Activated CD4-positive, alpha-beta memory T cell treated with anti-CD3 and anti-CD28 coated beads for 36 hours (primary cell): ENCODE measurements at regions not wholly inside any gene's neighbourhood (a gene's known extent, or its start where the extent isn't known, plus 50 kb on each side); places are given as distances from the start of the nearest gene placed in this dataset.

Experiments
- CTCF ChIA-PET: fragments of 350-600 bp; sonication (Branson Sonifier 250); formaldehyde crosslinking; loops from one replicate; lab custom pipeline; 2021; ENCODE audit warnings: antibody characterized with exemption, inconsistent platforms; lab: Charles Lee
- POLR2A ChIA-PET: fragments of 350-600 bp; sonication (Branson Sonifier 250); formaldehyde crosslinking; loops from one replicate; lab custom pipeline; 2021; ENCODE audit warnings: antibody characterized with exemption; lab: Charles Lee
- DNase-seq: peaks from one replicate; pipeline ENCODE4 v3.0.0-alpha.2; 2020
- H3K27ac Mint-ChIP-seq: one replicate; pipeline ENCODE4 v1.8.0; 2021; ENCODE audit warnings: mixed read lengths
- H3K27me3 Mint-ChIP-seq: one replicate; pipeline ENCODE4 v1.8.0; 2021; ENCODE audit warnings: mixed read lengths
- H3K36me3 Mint-ChIP-seq: one replicate; pipeline ENCODE4 v1.8.0; 2021; ENCODE audit warnings: mixed read lengths
- H3K4me1 Mint-ChIP-seq: one replicate; pipeline ENCODE4 v1.8.0; 2021; ENCODE audit warnings: low read depth, mixed read lengths
- H3K4me3 Mint-ChIP-seq: one replicate; pipeline ENCODE4 v1.8.0; 2021; ENCODE audit warnings: mild to moderate bottlenecking, mixed read lengths
- H3K9me3 Mint-ChIP-seq: one replicate; pipeline ENCODE4 v1.8.0; 2021; ENCODE audit warnings: mixed read lengths
- intact Hi-C: fragments of 100-400 bp; cut with micrococcal nuclease; formaldehyde crosslinking; loops from one replicate; pipeline ENCODE4 v1.15.1; 2023

GRCh38 chr4:30283336-30283735, 436.8 kb upstream of the PCDH7 start:
- POLR2A ChIA-PET: no interaction called here

GRCh38 chr4:30294295-30294694, 425.9 kb upstream of the PCDH7 start:
- intact Hi-C loops: no loop called here
- POLR2A ChIA-PET: no interaction called here
- CTCF ChIA-PET: no interaction called here
- DNase-seq: no peak
- Mint-ChIP-seq H3K4me1 (no peaks in the 10 kb centered on the region), H3K27ac (no peak overlapping the region), H3K36me3 (no peaks in the 10 kb centered on the region), H3K9me3 (peaks cover 13% of the 10 kb centered on the region), H3K4me3 (no peak overlapping the region), H3K27me3 (no peaks in the 10 kb centered on the region)

More at GRCh38 chr4:30283336-30283735, 436.8 kb upstream of the PCDH7 start:
- intact Hi-C loops: no loop called here
- no peak for DNase-seq
- H3K4me3 Mint-ChIP-seq: no peak overlapping the region
- no peaks in the 10 kb centered on the region for H3K27me3 Mint-ChIP-seq
- no peak overlapping the region for H3K27ac Mint-ChIP-seq
- no peaks in the 10 kb centered on the region for H3K36me3 Mint-ChIP-seq
- peaks cover 13% of the 10 kb centered on the region for H3K9me3 Mint-ChIP-seq
- CTCF ChIA-PET: no interaction called here
- no peaks in the 10 kb centered on the region for H3K4me1 Mint-ChIP-seq

- no peaks in the 10 kb centered on the region for H3K36me3 Mint-ChIP-seq
- no peak overlapping the region for H3K4me3 Mint-ChIP-seq
- H3K27ac Mint-ChIP-seq: no peak overlapping the region
- H3K4me1 Mint-ChIP-seq: no peaks in the 10 kb centered on the region
- no peaks in the 10 kb centered on the region for H3K27me3 Mint-ChIP-seq
- intact Hi-C loops: no loop called here
- ChIA-PET CTCF (no interaction called here), POLR2A (interaction anchor here (0.6 kb wide), 1 partner anchor 1718 kb away, joined by 4 read pairs; no protein-coding TSS in a partner anchor)
- peaks cover 15% of the 10 kb centered on the region for H3K9me3 Mint-ChIP-seq
- DNase-seq: no peak
Observed at GRCh38 chr4:30295652-30296051, 424.5 kb upstream of the PCDH7 start.

DNA sequence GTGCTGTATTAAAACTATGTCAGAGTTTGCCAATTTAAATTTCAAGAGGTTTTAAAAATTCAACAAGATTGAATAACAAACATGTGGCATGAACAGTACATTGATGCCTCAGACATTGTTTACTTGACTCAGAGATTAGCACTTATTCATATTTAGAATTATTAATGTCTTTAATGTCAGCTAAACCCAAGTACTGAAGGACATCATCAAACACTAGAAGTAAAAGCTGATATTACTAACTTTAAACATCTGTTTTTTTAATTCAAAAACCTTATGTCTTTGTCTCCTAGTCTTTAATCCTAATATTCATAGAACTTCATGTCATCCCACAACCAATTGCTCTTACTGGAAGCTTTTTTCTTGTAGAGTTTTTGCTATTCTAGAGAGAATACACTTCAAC, 406.2 kb upstream of the PCDH7 start:
- DNase-seq: no peak
- Mint-ChIP-seq H3K4me1 (no peaks in the 10 kb centered on the region), H3K27me3 (no peaks in the 10 kb centered on the region), H3K4me3 (no peak overlapping the region), H3K27ac (no peak overlapping the region), H3K9me3 (peaks cover 13% of the 10 kb centered on the region), H3K36me3 (no peaks in the 10 kb centered on the region)
- ChIA-PET CTCF (no interaction called here), POLR2A (no interaction called here)
- intact Hi-C loops: no loop called here

DNA sequence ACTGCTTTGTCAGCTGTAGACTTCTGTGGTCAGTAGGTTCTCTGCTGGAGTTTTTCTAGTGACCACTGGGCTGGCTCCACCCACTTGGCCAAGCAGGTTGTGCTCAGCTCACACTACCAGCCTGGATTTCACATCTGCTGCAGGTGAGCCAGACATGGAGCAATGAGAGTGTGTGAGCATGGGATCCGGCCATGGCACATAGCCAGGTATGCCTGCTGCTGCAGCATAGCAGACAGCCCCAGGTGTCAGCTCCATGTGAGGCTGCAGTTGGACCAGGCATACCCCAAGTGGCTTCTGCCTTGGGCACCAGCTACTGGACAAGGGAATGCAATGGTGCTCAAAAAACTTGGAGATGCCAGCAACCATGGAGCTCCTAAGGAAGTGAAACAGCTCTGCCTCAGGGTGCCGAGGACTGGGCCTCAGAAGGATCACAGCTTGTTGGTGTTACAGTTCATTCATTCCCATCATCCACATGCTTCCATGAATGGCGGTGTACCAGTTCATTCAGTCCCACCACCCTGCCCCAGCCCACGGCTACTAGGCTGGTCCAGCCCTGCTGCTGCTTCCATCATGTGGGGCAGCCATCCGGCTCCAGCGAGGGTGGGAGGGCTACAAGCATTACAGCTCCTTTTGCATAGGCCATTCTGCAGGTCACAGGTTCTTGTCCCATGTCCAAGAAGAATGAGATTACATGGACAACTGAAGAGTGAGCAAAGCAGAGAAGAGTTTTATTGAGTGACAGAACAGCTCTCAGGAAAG, 389.1 kb upstream of the PCDH7 start:
- H3K9me3 Mint-ChIP-seq: peaks cover 22% of the 10 kb centered on the region

GRCh38 chr4:30341731-30342130, 378.4 kb upstream of the PCDH7 start:
- Mint-ChIP-seq H3K36me3 (no peaks in the 10 kb centered on the region), H3K4me3 (no peak overlapping the region), H3K4me1 (no peaks in the 10 kb centered on the region), H3K9me3 (peaks cover 19% of the 10 kb centered on the region), H3K27ac (no peak overlapping the region), H3K27me3 (no peaks in the 10 kb centered on the region)
- intact Hi-C loops: no loop called here
- ChIA-PET CTCF (no interaction called here), POLR2A (no interaction called here)
- no peak for DNase-seq

More for the DNA sequence above, 389.1 kb upstream of the PCDH7 start:
- intact Hi-C loops: no loop called here
- Mint-ChIP-seq H3K4me3 (no peak overlapping the region), H3K36me3 (no peaks in the 10 kb centered on the region), H3K27ac (no peak overlapping the region), H3K4me1 (no peaks in the 10 kb centered on the region), H3K27me3 (no peaks in the 10 kb centered on the region)
- DNase-seq: no peak
- ChIA-PET CTCF (no interaction called here), POLR2A (no interaction called here)

DNA sequence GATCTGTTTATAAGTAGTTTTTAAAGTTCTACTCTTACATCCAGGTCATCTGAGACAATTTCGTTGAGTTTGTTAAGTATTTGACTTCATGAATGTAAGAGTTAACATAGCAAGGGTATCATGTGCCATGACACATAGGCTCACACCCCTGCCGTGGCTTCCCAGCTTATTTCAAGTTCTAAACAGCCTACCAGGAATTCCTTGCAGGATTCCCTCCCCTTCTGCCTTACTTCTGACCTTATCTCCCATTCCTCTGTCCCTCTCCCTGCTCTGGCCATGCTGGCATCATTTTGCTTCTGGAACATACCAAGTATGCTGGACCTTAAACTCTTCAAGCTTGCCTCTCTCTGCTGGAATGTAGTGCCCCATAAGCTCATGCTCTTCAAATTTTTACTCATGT, 369.9 kb upstream of the PCDH7 start:
- Mint-ChIP-seq H3K9me3 (peaks cover 27% of the 10 kb centered on the region), H3K36me3 (no peaks in the 10 kb centered on the region), H3K27me3 (no peaks in the 10 kb centered on the region), H3K4me3 (no peak overlapping the region), H3K27ac (no peak overlapping the region), H3K4me1 (no peaks in the 10 kb centered on the region)
- ChIA-PET CTCF (interaction anchor here (0.6 kb wide), 1 partner anchor 345 kb away, joined by 3 read pairs; no protein-coding TSS in a partner anchor), POLR2A (no interaction called here)
- no peak for DNase-seq
- intact Hi-C loops: no loop called here

GRCh38 chr4:30354605-30355004, 365.6 kb upstream of the PCDH7 start:
- Mint-ChIP-seq H3K27ac (no peak overlapping the region), H3K4me3 (no peak overlapping the region), H3K27me3 (no peaks in the 10 kb centered on the region), H3K9me3 (peaks cover 28% of the 10 kb centered on the region), H3K36me3 (no peaks in the 10 kb centered on the region), H3K4me1 (no peaks in the 10 kb centered on the region)
- ChIA-PET POLR2A (no interaction called here), CTCF (no interaction called here)
- no peak for DNase-seq
- intact Hi-C loops: no loop called here

DNA sequence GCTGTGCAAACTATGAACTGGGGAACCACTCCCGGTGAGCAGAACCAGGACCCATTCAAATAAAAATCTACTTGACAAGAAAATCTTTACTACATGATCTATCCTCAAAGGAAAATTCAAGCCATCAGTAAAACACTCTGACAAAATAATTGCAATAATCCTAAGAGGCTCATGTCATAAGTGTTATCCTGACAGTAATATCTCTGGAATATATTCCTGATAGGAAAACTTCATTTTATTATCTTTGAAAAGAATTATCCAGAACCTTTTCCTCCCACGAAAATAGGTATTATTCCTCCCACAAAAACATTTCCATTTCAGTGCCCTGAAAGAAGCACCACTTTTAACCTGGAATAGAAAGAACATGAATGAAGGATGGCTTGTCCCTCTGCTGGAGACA, 357.7 kb upstream of the PCDH7 start:
- intact Hi-C loops: no loop called here
- H3K27ac Mint-ChIP-seq: no peak overlapping the region
- H3K27me3 Mint-ChIP-seq: no peaks in the 10 kb centered on the region
- no peak overlapping the region for H3K4me3 Mint-ChIP-seq
- H3K9me3 Mint-ChIP-seq: peaks cover 14% of the 10 kb centered on the region
- ChIA-PET POLR2A (no interaction called here), CTCF (no interaction called here)
- no peaks in the 10 kb centered on the region for H3K36me3 Mint-ChIP-seq
- H3K4me1 Mint-ChIP-seq: no peaks in the 10 kb centered on the region
- no peak for DNase-seq

DNA sequence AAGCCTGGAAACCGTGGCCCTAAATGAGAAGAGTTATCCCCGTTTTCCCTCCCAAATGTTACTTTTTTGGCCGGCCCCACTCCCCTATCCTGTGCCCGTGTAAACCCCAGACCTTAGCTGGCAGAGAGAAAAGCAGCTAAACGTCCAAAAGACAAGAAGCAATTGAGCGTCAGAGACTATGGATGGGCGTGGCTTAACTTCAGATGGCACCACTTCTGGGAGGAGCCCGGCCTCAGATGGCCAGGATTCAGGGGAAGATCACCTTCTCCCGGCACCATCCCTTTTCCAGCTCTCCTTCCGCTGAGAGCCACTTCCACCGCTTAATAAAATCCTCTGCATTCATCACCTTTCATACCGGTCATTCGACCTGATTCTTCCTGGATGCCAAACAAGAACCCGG, 350.1 kb upstream of the PCDH7 start:
- Mint-ChIP-seq H3K4me1 (no peaks in the 10 kb centered on the region), H3K27me3 (no peaks in the 10 kb centered on the region), H3K9me3 (peaks cover 18% of the 10 kb centered on the region), H3K4me3 (no peak overlapping the region), H3K27ac (no peak overlapping the region), H3K36me3 (no peaks in the 10 kb centered on the region)
- ChIA-PET POLR2A (no interaction called here), CTCF (interaction anchor here (1.3 kb wide), 1 partner anchor 11 kb away, joined by 3 read pairs; no protein-coding TSS in a partner anchor)
- intact Hi-C loops: no loop called here
- DNase-seq: no peak

GRCh38 chr4:30380404-30380998, 339.7 kb upstream of the PCDH7 start:
- no peaks in the 10 kb centered on the region for H3K4me1 Mint-ChIP-seq
- no peak overlapping the region for H3K4me3 Mint-ChIP-seq
- intact Hi-C loops: no loop called here
- CTCF ChIA-PET: interaction anchor here (1.0 kb wide), 1 partner anchor 10 kb away, joined by 3 read pairs; no protein-coding TSS in a partner anchor
- no peaks in the 10 kb centered on the region for H3K36me3 Mint-ChIP-seq
- peak; percentile 12 for DNase-seq
- no peaks in the 10 kb centered on the region for H3K27me3 Mint-ChIP-seq
- H3K27ac Mint-ChIP-seq: no peak overlapping the region
- POLR2A ChIA-PET: no interaction called here
- peaks cover 14% of the 10 kb centered on the region for H3K9me3 Mint-ChIP-seq

GRCh38 chr4:30385650-30386049, 334.5 kb upstream of the PCDH7 start:
- no peaks in the 10 kb centered on the region for H3K4me1 Mint-ChIP-seq
- H3K36me3 Mint-ChIP-seq: no peaks in the 10 kb centered on the region
- H3K27me3 Mint-ChIP-seq: no peaks in the 10 kb centered on the region
- ChIA-PET POLR2A (no interaction called here), CTCF (no interaction called here)
- H3K4me3 Mint-ChIP-seq: no peak overlapping the region
- no peak overlapping the region for H3K27ac Mint-ChIP-seq
- H3K9me3 Mint-ChIP-seq: peaks cover 4% of the 10 kb centered on the region
- intact Hi-C loops: no loop called here
- DNase-seq: no peak
